HG02642 (cell line): ENCODE measurements at regions not wholly inside any gene's neighbourhood (a gene's known extent, or its start where the extent isn't known, plus 50 kb on each side); places are given as distances from the start of the nearest gene placed in this dataset.

Experiments
- ATAC-seq: cut with Tn5 transposase; IDR thresholded peaks from one replicate; pipeline ENCODE4 v1.9.1; 2021; ENCODE audit warnings: mild to moderate bottlenecking; ENCODE audit not compliant: unreplicated experiment, poor library complexity

- no peak for ATAC-seq
These were observed 567.8 kb upstream of the KLHL29 start for GRCh38 chr2:22817197-22817596.

DNA sequence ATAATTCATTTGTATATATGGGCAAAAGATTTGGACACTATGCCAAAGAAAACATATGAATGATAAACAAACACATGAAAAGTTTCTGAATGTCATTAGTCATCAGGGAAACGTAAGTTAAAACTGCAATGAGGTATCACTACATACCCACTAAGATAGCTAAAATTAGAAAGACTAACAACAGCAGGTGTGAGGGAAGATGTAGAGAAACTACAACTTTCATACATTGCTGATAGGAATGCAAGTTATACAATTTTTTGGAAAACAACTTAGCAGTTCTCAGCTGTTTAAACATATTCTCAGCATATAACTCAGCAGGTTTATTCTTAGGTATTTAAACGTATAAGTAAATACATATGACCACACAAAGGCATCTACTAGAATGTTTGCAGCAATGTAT lies 563.5 kb upstream of the KLHL29 start:
- no peak for ATAC-seq

DNA sequence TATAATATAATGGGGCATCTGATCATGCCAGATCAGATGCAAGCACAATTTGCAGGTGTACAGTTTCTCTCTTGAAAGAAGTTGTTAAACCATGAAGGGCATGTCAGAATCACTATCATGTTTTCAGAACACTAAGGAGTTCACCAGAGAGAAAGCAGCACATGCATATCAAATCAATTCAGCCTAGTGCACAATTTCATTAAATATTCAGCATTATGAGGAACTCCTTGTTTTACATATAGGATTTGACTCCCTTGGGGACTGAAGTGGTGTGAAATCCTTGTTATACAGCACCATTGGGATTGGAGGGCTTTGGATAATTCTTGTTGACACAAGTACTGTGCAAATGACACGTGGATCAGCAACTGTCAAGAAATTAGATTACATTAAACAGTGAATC lies 562.1 kb upstream of the KLHL29 start:
- no peak for ATAC-seq

GRCh38 chr2:22824618-22825017 lies 560.4 kb upstream of the KLHL29 start:
- no peak for ATAC-seq

- no peak for ATAC-seq
These were observed 558.3 kb upstream of the KLHL29 start for GRCh38 chr2:22826703-22827102.

GRCh38 chr2:22829791-22830190 lies 555.2 kb upstream of the KLHL29 start:
- no peak for ATAC-seq

DNA sequence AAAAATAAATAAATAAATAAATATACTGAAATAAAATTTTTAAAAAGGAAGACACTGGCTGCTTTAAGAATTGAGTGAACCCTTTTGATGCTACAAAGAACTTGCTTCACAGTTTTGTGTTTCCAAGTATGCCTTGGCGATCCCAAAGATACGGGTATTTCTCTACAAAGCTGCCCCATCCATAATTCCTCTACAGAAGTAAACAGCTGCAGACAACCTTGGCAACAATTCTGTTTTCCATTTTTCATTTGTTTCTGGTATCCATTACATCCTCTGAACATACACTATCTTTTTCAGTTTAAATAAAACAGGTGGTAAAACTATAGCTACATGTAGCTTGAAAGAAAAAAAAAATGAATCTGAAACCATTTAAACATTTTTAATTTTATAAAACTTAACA lies 552.8 kb upstream of the KLHL29 start:
- ATAC-seq, result no peak

- ATAC-seq, result no peak
These were observed 546.5 kb upstream of the KLHL29 start for GRCh38 chr2:22838461-22838860.

DNA sequence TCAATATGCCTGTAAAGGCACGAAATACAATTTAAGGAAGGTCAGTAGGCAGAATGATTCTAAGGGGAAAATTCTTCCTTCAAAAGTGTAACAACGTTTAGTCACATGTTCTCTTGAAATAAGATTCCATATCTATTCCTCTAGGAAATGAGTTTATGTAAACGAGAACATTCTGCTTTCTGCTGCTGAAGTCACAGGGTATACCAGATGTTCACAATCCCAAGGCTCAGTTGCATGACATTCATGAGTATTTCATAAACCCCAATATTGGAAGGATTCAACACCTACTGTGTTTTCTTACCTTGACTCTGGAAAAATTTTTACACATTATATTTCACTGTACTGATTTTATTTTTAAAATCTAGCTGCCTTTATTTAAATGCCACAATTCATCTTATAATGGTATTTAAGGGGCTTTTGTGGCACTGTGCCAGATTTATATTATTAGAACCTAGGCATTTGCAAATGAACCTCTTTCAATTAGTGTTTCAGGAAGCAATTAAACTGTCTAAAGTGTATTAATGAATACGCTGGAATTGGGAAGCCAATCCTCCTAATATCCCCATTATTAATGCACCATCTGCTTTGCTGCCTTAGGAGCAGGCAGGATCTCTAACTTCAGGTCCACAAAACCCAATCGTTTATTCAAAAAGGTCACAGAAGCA lies 542.6 kb upstream of the KLHL29 start:
- ATAC-seq, result no peak

DNA sequence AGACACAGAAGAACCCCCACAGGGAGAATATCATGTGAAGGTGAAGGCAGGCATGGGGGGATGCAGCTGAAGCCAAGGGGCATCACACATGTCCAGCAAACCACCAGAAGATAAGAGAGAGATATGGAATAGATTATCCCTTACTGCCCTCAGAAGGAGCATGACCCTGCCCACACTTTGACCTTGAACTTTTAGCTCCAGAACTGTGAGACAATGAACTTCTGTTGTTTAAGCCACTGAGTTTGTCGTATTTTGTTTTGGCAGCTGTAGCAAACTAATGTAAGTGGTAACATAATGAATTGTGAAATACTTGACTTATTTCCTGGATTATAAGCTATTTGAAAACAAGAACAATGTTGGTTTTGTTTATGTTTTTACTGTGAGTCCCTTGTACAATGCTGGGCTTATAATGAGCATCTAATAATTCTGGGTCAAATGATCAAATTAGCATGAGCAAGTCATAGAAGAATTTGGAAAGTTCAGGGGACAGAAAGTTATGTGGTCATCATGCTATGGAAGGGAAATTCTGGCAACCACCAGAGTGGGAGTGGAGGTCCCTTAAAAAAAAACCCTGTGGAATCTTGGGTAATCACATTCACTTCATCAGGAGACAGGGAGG lies 541.0 kb upstream of the KLHL29 start:
- no peak for ATAC-seq

DNA sequence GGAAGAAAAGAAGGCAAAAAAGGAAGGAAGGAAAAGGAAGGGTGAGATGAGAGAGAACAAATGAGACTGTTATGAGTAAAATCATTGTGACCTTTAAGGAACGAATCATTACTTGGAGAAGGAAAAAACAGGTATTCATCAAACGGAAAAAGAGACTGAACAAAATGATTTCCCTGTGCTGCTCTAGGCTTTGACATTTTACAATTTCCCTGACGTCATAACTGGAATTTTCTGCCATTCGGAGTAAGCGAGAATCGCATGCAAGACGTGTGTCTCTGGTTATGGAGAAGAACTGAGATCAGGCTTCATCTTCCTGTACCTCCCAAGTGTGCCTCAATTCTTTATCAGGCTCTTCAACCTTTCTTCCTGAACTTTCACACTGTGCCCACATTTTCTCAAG lies 534.7 kb upstream of the KLHL29 start:
- ATAC-seq, result no peak

GRCh38 chr2:22854588-22854987 lies 530.4 kb upstream of the KLHL29 start:
- ATAC-seq, result no peak

DNA sequence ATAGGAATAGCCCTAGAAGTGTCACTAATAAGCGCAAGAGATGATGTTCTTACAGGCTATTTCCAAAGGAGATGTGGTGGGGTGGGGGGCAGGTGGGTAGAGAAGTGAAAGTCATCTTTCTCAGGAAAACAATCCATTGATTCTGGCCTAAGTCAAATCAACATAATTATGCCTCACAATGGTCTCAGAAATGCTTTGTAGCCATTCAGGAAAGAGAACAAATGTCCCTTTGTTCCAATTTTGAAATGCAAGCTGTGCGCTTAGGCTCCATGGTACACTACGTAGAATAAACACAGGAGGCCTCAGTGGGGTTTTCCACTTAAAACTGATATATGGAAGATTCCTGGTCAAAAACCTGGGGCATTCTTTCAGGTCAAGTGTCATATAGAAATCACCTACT lies 529.9 kb upstream of the KLHL29 start:
- no peak for ATAC-seq

DNA sequence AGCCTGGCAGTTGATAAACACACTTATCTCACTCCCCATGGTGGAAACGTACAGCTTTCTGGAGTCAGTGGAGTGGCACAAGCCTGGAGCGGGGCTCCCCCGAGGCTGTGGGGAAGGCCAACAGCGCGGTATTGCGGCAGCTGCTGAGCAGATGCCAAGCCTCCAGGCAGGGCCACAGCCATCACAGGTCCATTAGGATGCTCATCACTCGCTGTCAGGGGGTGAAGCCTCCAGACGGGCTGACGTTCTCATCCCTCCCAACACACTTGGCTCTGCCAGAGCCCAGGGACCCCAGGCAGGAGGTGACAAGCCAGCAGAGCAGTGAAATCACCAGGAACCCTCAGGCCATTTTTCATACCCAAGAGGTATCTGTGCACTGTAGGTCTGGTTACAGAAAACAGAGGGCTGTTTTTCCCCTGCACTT lies 529.2 kb upstream of the KLHL29 start:
- ATAC-seq, result no peak

GRCh38 chr2:22867973-22868372 lies 517.0 kb upstream of the KLHL29 start:
- ATAC-seq, result no peak

GRCh38 chr2:22878121-22878520 lies 506.9 kb upstream of the KLHL29 start:
- no peak for ATAC-seq

DNA sequence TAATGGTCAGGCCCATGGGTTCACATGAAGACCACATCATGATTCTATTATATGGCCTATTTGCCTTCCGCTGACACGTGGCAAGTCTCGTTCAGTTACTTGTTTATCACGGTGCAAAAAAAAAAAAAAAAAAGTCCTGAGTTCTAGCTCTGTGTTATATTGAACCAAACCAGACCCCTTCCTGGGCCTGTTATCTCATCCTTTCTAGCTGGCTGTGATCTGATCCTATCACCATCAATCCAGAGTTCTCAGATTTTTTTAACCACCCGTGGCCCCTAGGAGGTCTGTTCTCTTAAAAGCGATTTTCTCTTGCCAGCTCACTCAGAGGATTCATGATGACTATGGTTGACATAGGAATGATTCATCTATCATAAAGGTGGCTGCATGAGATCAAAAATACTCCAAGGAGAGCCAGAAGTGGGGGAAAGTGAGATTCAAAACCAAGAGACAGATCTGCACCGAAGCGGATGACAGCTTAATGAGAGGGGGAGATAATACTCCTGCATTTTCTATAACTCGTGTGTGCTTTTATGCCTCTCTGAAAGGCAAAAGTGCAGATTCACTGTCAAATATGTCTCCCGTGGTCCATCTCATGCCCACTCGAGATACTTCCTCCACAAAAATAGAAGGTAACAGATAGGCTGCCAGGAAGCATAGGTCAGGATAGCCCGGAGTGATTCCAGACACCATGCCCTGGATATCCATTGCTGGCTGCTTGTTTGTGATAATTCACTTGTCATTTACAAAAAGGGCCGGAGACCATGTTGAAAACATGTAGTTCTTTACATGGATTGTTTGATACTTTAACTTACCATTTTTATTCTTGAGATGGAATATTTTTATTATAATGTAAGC lies 505.7 kb upstream of the KLHL29 start:
- no peak for ATAC-seq

GRCh38 chr2:22880161-22880560 lies 504.8 kb upstream of the KLHL29 start:
- no peak for ATAC-seq

GRCh38 chr2:22882011-22882410 lies 503.0 kb upstream of the KLHL29 start:
- no peak for ATAC-seq

- no peak for ATAC-seq
These were observed 502.3 kb upstream of the KLHL29 start for GRCh38 chr2:22882643-22883042.

GRCh38 chr2:22883054-22883453 lies 501.9 kb upstream of the KLHL29 start:
- ATAC-seq, result no peak
